Erythroblast (primary cell): ENCODE measurements at regions not wholly inside any gene's neighbourhood (a gene's known extent, or its start where the extent isn't known, plus 50 kb on each side); places are given as distances from the start of the nearest gene placed in this dataset.

ENCODE experiments used
- GATA1 ChIP-seq: IDR thresholded peaks from 2 replicates; pipeline ENCODE4 v1.6.1; 2011; ENCODE audit warnings: low read depth, mild to moderate bottlenecking, control low read depth, low read length, moderate library complexity
- POLR2A ChIP-seq: IDR thresholded peaks from 2 replicates; pipeline ENCODE4 v1.6.1; 2011; ENCODE audit warnings: mild to moderate bottlenecking, low read length

GRCh38 chr1:100816049-100816448, 78.6 kb downstream of the EXTL2 start:
- no peak for TF ChIP-seq POLR2A
- TF ChIP-seq GATA1, result no peak
